ENCODE measurements at regions not wholly inside any gene's neighbourhood (a gene's known extent, or its start where the extent isn't known, plus 50 kb on each side); places are given as distances from the start of the nearest gene placed in this dataset.

GRCh38 chr10:53236941-53237340, 464.4 kb upstream of the MBL2 start:
- ATAC-seq (ENCODE audit: low read depth) (no peak), DNase-seq (no peak)
- Histone ChIP-seq H3K4me3 (ENCODE audit: control extremely low read depth in 1 of 5, extremely low read depth in 1 of 5, insufficient read depth in 1 of 5, low read depth in 2 of 5, low read length in 4 of 5) (no peak overlapping the region), H3K79me2 (ENCODE audit: control insufficient read depth, insufficient read depth, low read length) (no peaks in the 10 kb centered on the region), H3K9me3 (ENCODE audit: control extremely low read depth in 1 of 3, control insufficient read depth in 2 of 3, insufficient read depth in 1 of 3, low read length in 2 of 3) (no peaks in the 10 kb centered on the region), H3K27ac (ENCODE audit: low read length in 2 of 2) (no peak overlapping the region), H4K20me1 (ENCODE audit: control insufficient read depth, insufficient read depth, low read length, poor library complexity, severe bottlenecking) (no peaks in the 10 kb centered on the region), H3K36me3 (replicated peaks in 1 of 2; ENCODE audit: control extremely low read depth in 1 of 2, control insufficient read depth in 1 of 2, extremely low read depth in 1 of 2, insufficient read depth in 2 of 2, low read length in 1 of 2) (no peaks in the 10 kb centered on the region), H3K9ac (ENCODE audit: low read length) (no peak overlapping the region), H2AFZ (ENCODE audit: insufficient read depth, low read depth, low read length, poor library complexity, severe bottlenecking) (no peak overlapping the region), H3K27me3 (replicated peaks in 1 of 4; ENCODE audit: control extremely low read depth in 1 of 4, control insufficient read depth in 3 of 4, insufficient read depth in 4 of 4, low read length in 3 of 4) (no peaks in the 10 kb centered on the region), H3K4me2 (replicated peaks; ENCODE audit: low read depth, low read length, poor library complexity, severe bottlenecking) (no peak overlapping the region), H3K4me1 (ENCODE audit: control insufficient read depth in 2 of 2, insufficient read depth in 2 of 2, low read length in 2 of 2) (no peaks in the 10 kb centered on the region)
- intact Hi-C loops (cut with micrococcal nuclease): no loop called here
- no peak for TF ChIP-seq EZH2 (IDR thresholded peaks at IDR 0.05; ENCODE audit: borderline replicate concordance, insufficient read depth, low read depth, low read length, poor library complexity, severe bottlenecking)
- no peak for TF ChIP-seq CTCF (IDR thresholded peaks at IDR 0.05)
- ChIA-PET POLR2A (no interaction called here), CTCF (no interaction called here)
- H3K4me1 Mint-ChIP-seq: no peaks in the 10 kb centered on the region
- no peaks in the 10 kb centered on the region for H3K27me3 Mint-ChIP-seq
- H3K4me3 Mint-ChIP-seq: no peak overlapping the region
- H3K27ac Mint-ChIP-seq: no peak overlapping the region
- peaks cover 2% of the 10 kb centered on the region for H3K9me3 Mint-ChIP-seq (ENCODE audit: insufficient read depth)
- WGBS (ENCODE audit: insufficient coverage): no CpG with 5 or more reads among the region's 1 CpG

- no peak for ATAC-seq (ENCODE audit: low read depth)
- Histone ChIP-seq H3K79me2 (ENCODE audit: control insufficient read depth, insufficient read depth, low read length) (no peaks in the 10 kb centered on the region), H3K4me2 (replicated peaks; ENCODE audit: low read depth, low read length, poor library complexity, severe bottlenecking) (no peak overlapping the region), H4K20me1 (ENCODE audit: control insufficient read depth, insufficient read depth, low read length, poor library complexity, severe bottlenecking) (no peaks in the 10 kb centered on the region), H3K4me3 (ENCODE audit: control extremely low read depth in 1 of 5, extremely low read depth in 1 of 5, insufficient read depth in 1 of 5, low read depth in 2 of 5, low read length in 4 of 5) (no peak overlapping the region), H3K4me1 (ENCODE audit: control insufficient read depth in 2 of 2, insufficient read depth in 2 of 2, low read length in 2 of 2) (no peaks in the 10 kb centered on the region), H3K27ac (ENCODE audit: low read length in 2 of 2) (no peak overlapping the region), H3K27me3 (replicated peaks in 1 of 4; ENCODE audit: control extremely low read depth in 1 of 4, control insufficient read depth in 3 of 4, insufficient read depth in 4 of 4, low read length in 3 of 4) (no peaks in the 10 kb centered on the region), H3K9me3 (ENCODE audit: control extremely low read depth in 1 of 3, control insufficient read depth in 2 of 3, insufficient read depth in 1 of 3, low read length in 2 of 3) (no peaks in the 10 kb centered on the region), H3K9ac (ENCODE audit: low read length) (no peak overlapping the region), H3K36me3 (replicated peaks in 1 of 2; ENCODE audit: control extremely low read depth in 1 of 2, control insufficient read depth in 1 of 2, extremely low read depth in 1 of 2, insufficient read depth in 2 of 2, low read length in 1 of 2) (no peaks in the 10 kb centered on the region), H2AFZ (ENCODE audit: insufficient read depth, low read depth, low read length, poor library complexity, severe bottlenecking) (no peak overlapping the region)
- no peak overlapping the region for H3K4me3 Mint-ChIP-seq
- no CpG with 5 or more reads among the region's 1 CpG for WGBS (ENCODE audit: insufficient coverage)
- H3K27ac Mint-ChIP-seq: no peak overlapping the region
- DNase-seq: no peak
- POLR2A ChIA-PET: no interaction called here
- peaks cover 5% of the 10 kb centered on the region for H3K9me3 Mint-ChIP-seq (ENCODE audit: insufficient read depth)
- TF ChIP-seq EZH2 (IDR thresholded peaks at IDR 0.05; ENCODE audit: borderline replicate concordance, insufficient read depth, low read depth, low read length, poor library complexity, severe bottlenecking) (no peak), CTCF (IDR thresholded peaks at IDR 0.05) (no peak)
- CTCF ChIA-PET: no interaction called here
- no peaks in the 10 kb centered on the region for H3K27me3 Mint-ChIP-seq
- H3K4me1 Mint-ChIP-seq: no peaks in the 10 kb centered on the region
- intact Hi-C loops (cut with micrococcal nuclease): no loop called here
Observed at GRCh38 chr10:53233749-53234148, 461.2 kb upstream of the MBL2 start.

All from B cell (primary cell).